Hematopoietic multipotent progenitor cell treated with erythropoietin and hydrocortisone succinate and interleukin-3 and kit ligand, for 15 days (in vitro differentiated cells): ENCODE measurements at regions not wholly inside any gene's neighbourhood (a gene's known extent, or its start where the extent isn't known, plus 50 kb on each side); places are given as distances from the start of the nearest gene placed in this dataset.
"Not testable (repeated sequence)": the region's sequence is repeated elsewhere in the genome, so short reads cannot be mapped to it uniquely, and the experiment has no call there.

Experiments used
- DNase-seq: peaks from one replicate; pipeline ENCODE4 v3.0.0-alpha.2; 2015; ENCODE audit warnings: low spot score

GRCh38 chr22:47860907-47861306 is 1098.5 kb downstream of the TBC1D22A start:
- DNase-seq, result not testable (repeated sequence)

DNA sequence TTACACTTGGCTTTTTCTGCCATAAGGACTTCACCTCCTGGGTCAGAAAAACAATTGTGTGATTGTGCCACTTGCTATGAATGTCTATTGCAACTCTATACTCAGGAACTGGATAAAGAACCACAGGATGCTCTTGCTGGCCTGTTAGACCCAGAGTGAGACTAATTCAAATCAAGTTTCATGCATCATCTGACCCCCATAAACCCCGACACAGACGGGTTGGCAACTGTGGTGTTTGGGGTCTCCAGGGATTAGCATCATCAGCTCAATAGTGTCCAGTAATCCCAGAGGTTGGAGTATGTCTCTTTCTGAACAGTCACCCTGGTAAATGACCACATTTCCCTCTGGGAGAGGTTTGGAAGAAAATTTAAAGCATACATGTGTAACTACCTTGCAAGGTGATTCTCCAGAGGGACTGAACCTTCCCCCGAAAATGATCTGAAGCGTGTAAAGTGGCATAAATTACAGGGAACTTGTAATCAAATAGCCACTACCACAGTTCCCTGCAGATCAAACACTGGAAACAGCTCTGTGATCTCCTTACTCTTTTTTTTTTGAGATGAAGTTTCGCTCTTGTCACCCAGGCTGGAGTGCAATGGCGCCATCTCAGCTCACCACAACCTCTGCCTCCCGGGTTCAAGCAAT is 1097.6 kb downstream of the TBC1D22A start:
- DNase-seq, result no peak

DNA sequence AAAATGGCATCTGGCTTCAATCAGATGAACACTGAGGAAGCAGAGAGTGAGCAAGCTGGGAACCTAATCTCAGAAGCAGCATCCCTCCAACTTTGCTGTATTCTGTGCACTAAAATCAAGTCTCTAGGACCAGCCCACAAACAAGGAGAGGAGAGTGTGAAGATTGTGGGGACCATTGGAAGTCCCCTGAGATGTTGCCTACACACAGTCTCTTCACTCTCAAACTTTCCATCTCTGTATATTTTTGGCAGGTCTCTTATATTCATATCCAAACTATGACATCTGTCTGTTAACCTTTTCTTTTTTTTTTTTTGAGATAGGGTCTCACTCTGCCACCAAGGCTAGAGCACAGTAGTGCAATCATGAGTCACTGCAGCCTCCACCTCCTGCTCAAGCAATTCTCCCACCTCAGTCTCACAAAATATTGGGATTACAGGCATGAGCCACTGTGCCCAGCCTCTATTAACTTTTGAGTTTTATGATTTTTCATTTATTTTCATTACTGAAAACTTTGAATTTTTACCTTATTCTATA is 1096.4 kb downstream of the TBC1D22A start:
- no peak for DNase-seq

DNA sequence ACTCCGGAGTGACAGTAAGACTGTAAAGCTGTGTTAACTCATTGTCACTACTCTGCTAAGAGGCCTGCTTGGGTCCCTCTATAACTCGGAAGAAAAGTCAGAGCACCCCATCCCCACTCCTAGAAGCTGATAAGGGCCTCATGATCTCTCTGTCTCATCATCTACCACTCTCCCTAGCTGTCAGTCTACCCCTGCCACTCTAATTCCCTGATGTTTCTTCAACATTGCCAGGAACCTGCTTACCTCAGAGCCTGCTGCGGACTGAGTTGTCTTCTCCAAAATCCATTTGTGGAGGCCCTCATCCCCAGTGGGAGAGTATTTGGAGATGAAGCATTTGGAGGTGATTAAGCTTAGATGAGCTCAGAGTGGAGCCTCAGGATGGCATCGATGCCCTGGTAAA is 1092.2 kb downstream of the TBC1D22A start:
- no peak for DNase-seq

DNA sequence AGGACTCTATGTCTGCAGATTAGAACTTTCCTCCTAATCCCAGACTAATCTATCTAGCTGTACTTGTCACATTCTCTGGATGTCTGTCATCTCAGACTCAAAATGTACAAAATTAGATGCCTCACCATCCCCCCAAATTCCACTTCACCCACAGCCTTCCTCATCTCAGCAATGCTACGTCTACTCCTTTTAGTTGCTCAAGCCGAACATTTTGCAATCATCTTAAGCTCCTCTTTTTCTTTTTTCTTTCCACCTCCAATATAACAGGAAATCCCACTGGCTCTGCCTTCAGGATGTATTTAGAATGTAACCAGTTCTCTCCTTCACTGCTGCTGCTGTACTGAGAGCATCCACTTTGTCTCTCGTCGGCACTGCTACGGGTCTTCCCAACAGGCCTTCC is 1091.8 kb downstream of the TBC1D22A start:
- DNase-seq, result no peak

DNA sequence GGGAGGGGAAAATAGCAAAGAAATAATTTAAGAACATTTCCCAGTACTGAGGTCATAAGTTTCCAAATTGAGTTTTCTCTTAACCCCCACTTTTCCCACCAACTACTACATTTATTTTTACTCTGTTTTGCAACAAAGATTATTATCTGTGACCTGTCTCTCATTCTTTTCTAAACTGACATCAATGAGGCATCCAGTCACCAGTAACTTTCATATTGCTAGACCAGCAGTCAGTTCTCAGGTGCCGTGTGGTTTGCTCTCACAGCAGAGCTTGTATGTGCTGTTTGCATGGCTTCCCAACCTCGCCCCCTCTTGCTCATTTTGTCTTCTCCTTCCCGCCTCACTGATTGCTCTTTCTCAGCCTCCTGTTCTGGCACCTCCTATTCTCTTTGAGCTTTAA is 1091.3 kb downstream of the TBC1D22A start:
- no peak for DNase-seq

- no peak for DNase-seq
Observed at GRCh38 chr22:47851586-47851985, 1089.1 kb downstream of the TBC1D22A start.

DNA sequence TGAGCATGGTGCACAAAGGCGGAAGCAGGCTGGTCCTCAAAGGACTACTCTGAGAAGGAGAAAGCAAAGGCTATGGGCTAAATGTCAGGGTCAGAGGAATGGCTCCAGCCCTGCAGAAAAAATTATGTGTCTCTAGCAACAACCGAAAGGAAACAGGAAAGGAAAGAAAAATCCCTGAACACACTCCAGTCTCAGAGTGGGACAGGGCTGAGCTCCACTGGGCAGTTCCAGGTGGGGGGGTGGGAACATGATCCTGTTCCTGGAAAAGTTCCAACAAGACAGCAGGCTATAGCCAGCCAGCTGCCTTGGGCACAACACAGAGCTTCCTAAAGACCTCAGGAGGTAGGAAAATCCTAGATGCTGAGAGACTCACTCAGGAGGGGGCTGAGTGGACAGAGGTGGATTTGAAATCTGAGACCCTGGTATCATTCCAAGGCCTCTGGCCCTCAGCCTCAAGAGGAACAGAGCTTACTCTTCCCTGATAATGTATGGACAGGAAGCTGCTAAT is 1088.2 kb downstream of the TBC1D22A start:
- no peak for DNase-seq

DNA sequence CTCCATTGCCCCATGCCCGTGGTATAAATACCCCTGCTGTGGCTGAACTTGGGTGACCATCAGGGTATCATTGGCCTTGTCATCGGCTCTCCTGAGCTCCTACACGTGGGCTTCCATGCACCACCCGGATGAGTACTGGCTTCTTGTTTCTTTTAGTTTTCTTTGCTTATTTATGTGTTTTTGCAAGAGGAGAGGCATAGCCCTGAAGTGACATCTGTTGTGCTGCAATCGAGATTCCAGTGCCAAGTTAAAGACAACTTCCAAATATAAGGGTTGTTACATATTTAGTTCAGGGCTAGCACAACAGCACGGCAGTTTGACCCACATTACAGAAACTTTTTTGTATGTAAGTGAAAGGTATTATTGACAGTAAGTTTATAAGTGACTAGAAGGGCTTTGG is 1087.1 kb downstream of the TBC1D22A start:
- no peak for DNase-seq

GRCh38 chr22:47848184-47848920 is 1085.9 kb downstream of the TBC1D22A start:
- no peak for DNase-seq

DNA sequence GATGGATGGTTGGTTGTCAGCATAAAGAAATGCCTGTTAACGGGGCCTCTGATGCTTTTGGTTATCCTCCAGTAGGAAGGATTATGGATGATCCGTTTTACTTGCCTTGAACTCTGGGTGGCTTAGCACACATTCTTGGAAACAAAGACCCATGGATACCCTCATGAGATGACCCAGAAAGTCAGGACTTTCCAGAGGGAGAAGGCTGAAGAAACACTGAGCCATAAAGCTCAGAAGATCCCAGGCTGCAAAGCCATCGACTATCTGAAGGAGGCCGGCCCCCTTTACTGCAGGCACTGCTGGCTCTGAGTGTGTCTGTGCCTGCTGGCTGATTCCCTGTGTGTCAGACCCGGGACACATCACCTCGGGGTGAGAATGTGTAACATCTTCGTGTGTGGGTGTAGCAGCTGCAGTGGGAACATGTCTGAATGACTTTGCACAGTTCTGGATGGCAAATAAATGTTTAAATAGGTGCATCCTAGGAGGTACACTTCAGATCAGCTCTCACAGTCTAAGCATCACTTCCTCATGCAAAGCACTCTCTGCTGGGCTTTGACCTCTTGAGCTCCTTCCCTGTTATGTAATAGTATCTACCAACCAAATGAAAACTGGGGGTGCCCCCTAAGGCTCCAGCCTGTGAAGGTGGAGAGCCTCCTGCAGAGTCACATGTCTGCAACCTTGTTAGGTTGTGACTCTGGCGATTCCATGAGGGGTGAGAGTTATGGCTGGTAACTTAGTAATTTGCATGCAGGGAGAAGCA is 1084.9 kb downstream of the TBC1D22A start:
- no peak for DNase-seq

DNA sequence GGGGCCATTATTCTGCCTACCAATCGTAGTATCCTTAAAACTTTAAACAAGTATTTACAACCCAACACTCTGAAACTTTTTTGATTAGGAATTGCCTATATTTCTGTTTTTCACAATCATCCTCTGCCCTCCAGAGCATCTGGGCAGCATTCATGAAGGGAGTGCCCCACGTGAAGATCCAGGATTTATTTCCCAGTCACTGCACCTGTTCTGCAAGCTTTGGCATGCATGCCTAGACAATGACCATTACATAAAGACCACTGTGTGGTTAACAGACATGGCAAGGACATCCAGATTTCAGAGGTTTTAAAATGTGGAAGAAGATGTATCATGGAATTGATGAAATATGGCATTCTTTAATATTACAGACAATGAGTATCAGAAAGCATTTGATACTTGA is 1083.8 kb downstream of the TBC1D22A start:
- DNase-seq, result no peak

- DNase-seq, result no peak
Observed at GRCh38 chr22:47842119-47842518, 1079.7 kb downstream of the TBC1D22A start.

DNA sequence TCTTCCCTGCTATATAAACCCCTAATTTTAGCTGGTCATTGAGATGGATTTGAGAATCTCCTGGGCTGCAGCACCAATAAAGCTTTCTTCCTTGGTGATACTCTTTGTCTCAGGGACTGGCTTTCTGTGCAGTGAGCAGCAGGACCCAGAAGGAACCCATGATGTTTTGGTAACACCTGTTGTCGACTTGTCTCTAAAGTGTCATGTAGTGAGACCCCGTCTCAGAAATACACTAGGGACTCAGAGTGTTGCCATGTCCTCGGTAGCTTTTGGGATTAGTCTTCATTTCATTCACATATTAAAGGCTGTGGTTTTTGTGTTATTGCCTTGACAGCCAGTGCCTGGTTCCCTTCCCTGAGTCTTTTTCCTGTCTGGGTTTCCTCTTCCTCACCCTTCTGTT is 1078.7 kb downstream of the TBC1D22A start:
- no peak for DNase-seq

DNA sequence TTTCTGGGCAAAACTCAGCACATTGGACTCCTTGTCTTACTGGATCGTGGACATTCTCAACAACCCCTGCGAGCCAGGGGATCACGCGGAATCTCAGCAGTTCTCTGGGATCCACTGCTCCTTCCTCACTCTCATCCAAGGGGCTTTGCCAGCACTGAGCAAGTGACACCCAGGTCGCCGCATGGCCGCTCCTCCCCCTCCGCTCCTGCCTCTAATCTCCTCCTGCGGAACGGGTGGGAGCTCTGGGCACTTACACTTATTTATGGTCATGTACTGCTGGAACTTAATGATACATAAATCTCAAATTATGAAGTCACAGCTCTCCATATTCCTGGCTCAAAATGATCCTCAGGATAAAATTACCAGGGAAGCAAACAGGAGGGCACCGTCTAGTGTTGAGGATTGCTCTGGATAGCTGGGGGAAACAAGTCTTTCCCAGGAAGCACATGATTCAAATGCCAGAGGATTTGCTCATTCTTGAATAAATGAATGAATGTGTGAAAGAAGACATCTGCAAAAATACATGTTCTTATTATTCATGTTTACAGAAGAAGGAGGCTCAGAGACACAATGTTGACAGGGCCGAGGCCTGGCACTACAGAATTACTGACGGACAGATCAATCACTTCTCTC is 1077.3 kb downstream of the TBC1D22A start:
- DNase-seq, result no peak

DNA sequence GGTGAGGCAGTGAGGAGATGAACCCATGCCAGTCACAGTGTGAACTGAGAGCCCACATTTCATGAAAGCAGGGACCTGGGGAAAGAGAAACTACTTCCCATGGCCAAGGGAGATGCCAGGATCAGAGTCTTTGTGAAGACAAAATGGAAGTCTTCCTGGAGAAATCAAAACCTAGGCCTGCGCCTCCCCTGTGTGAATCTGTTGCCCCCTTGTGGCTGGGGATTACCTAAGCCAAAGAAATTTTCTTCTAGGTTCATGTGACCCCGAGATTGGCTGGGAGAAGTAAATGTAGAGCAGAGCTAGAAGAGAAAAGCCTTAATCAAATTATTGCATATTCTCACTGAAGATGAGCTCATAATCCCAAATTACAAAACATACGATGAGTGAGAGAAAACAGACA is 1075.3 kb downstream of the TBC1D22A start:
- no peak for DNase-seq

- DNase-seq, result no peak
Observed at GRCh38 chr22:47836957-47837356, 1074.5 kb downstream of the TBC1D22A start.

- DNase-seq, result no peak
Observed at GRCh38 chr22:47835726-47836125, 1073.3 kb downstream of the TBC1D22A start.

DNA sequence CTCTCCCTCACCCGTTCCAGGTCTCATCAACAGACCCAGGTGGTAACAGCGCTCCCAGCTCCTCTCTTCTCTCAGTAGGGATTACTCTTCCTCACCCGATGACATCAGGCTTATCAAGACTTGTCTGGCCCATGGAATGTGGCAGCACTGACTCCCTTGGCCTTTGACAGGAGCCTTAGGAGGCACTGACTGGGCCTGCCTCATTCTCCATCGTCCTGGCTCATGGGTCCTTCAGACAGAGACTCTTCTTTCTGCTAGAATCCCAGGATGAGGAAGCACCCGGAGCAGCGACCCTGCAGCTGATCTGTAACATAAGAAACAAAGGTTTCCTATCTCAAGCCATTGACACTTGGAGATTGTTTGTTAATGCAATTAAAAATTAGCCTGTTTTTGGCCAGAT is 1063.6 kb downstream of the TBC1D22A start:
- no peak for DNase-seq

DNA sequence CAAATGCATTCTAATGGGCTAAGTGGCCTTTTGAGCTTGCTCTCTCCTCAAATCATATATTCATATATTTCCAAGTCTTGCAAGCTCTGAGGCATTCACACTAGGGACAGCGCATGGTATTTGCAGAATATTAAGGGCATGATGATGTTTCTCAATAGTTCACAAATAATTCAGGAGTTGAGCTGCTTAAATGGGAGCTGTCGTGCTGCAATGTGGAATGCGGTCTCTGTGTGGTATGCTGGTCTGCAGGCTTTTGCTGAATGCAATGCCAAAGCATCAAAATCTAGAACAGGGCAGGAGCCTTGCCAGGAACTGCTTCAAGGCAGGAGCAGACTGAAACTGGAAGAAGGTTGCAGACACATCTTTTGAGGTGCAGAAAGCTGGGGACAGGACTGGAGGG is 1060.0 kb downstream of the TBC1D22A start:
- no peak for DNase-seq

- no peak for DNase-seq
Observed at GRCh38 chr22:47818496-47818895, 1056.0 kb downstream of the TBC1D22A start.

DNA sequence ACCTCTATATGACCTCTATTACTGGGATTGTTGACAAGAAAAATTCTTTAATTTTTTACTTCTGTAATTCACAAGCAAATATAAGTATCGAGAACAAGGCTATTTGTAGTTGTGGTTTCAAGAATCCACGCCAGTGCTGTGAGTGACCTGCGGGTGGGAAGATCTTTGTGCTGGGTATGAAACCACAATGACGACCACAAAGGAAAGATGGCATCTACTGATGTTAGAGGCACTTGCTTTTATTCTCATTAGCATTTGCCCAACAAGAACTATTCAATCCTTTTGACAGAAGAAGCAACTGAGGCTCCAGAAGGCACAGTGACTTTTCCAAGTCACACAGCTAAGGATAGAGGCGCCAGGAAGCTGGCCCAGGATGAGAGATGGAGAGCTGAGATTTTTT is 1054.9 kb downstream of the TBC1D22A start:
- DNase-seq, result no peak
